K562 (cell line): ENCODE measurements at regions not wholly inside any gene's neighbourhood (a gene's known extent, or its start where the extent isn't known, plus 50 kb on each side); places are given as distances from the start of the nearest gene placed in this dataset.

Source experiments
- ASH1L ChIP-seq: fragments of 450-650 bp; IDR thresholded peaks from 2 replicates; pipeline ENCODE4 v1.6.1; 2018; ENCODE audit warnings: borderline replicate concordance, mild to moderate bottlenecking, low read depth; ENCODE audit not compliant: partially characterized antibody
- CLOCK ChIP-seq: fragments of 250-450 bp; sonication (Bioruptor Pico); IDR thresholded peaks from 2 replicates; pipeline ENCODE4 v1.4.0; 2020; ENCODE audit warnings: mild to moderate bottlenecking, moderate library complexity, borderline replicate concordance
- DNMT1 ChIP-seq: fragments of 450-650 bp; IDR thresholded peaks from 2 replicates; pipeline ENCODE4 v1.6.1; 2016; ENCODE audit warnings: antibody characterized with exemption, mild to moderate bottlenecking
- HBP1 ChIP-seq: fragments of 450-650 bp; formaldehyde crosslinking; IDR thresholded peaks from 2 replicates; pipeline ENCODE4 v1.4.0; 2022; ENCODE audit warnings: missing genetic modification characterization
- HLTF ChIP-seq: fragments of 450-650 bp; IDR thresholded peaks from 2 replicates; pipeline ENCODE4 v1.6.1; 2016
- MYBL2 ChIP-seq, 2 experiments: fragments of 450-650 bp in 1 of 2; sonication (generic) in 1 of 2; formaldehyde crosslinking in 1 of 2; IDR thresholded peaks; 2 replicates each; pipeline versions ENCODE4 v1.6.1 to v1.8.1; 2017 to 2022; ENCODE audit warnings: borderline replicate concordance in 1 of 2, inconsistent platforms in 1 of 2, low read depth in 1 of 2, mild to moderate bottlenecking in 1 of 2, missing genetic modification reagents in 1 of 2, moderate library complexity in 1 of 2
- PHF21A ChIP-seq: fragments of 450-650 bp; IDR thresholded peaks from 2 replicates; pipeline ENCODE4 v1.6.1; 2017; ENCODE audit warnings: low read depth, borderline replicate concordance
- PML ChIP-seq: IDR thresholded peaks from 2 replicates; pipeline ENCODE4 v1.6.1; 2012; ENCODE audit warnings: low read length, inconsistent platforms
- POLR3G ChIP-seq: IDR thresholded peaks from 2 replicates; pipeline ENCODE4 v1.6.1; 2011; ENCODE audit not compliant: insufficient read length, insufficient replicate concordance; ENCODE audit errors: extremely low read depth
- RERE ChIP-seq: sonication (generic); formaldehyde crosslinking; IDR thresholded peaks from 2 replicates; pipeline ENCODE4 v1.8.0; 2023; ENCODE audit warnings: missing genetic modification reagents, mild to moderate bottlenecking, borderline replicate concordance
- SMARCB1 ChIP-seq: IDR thresholded peaks from 2 replicates; pipeline ENCODE4 v1.6.1; 2011; ENCODE audit warnings: improper control_type of control experiment, low read depth; ENCODE audit not compliant: insufficient read length
- SRSF7 ChIP-seq: fragments of 200-400 bp; formaldehyde crosslinking; optimal IDR thresholded peaks from 2 replicates; pipeline ENCODE3; 2017; ENCODE audit warnings: mild to moderate bottlenecking, low read depth, low read length
- TAF9B ChIP-seq: fragments of 450-650 bp; IDR thresholded peaks from 2 replicates; pipeline ENCODE4 v1.6.1; 2018; ENCODE audit warnings: mild to moderate bottlenecking; ENCODE audit not compliant: partially characterized antibody
- TGIF2 ChIP-seq: sonication (generic); formaldehyde crosslinking; IDR thresholded peaks from 2 replicates; pipeline ENCODE4 v1.8.1; 2022; ENCODE audit warnings: mild to moderate bottlenecking, missing genetic modification reagents, moderate library complexity
- THRAP3 ChIP-seq: fragments of 450-650 bp; IDR thresholded peaks from 2 replicates; pipeline ENCODE4 v1.6.1; 2016; ENCODE audit warnings: mild to moderate bottlenecking, inconsistent platforms, borderline replicate concordance
- XRCC4 ChIP-seq: IDR thresholded peaks from one replicate; pipeline ENCODE4 v1.6.1; 2011; ENCODE audit not compliant: insufficient read depth, insufficient read length; ENCODE audit errors: extremely low read depth
- ZNF282 ChIP-seq: sonication (generic); formaldehyde crosslinking; IDR thresholded peaks from 2 replicates; pipeline ENCODE4 v1.8.1; 2023; ENCODE audit warnings: missing genetic modification reagents

GRCh38 chr1:181173761-181174447 lies 85.4 kb downstream of the IER5 start (continued):
- TF ChIP-seq XRCC4: no peak
- TF ChIP-seq PHF21A: no peak
- no peak for TF ChIP-seq TAF9B
- TF ChIP-seq MYBL2 (IDR thresholded peaks at IDR 0.05; ENCODE audit: low read depth): no peak
- TF ChIP-seq MYBL2 (CRISPR knock-in tag; IDR thresholded peaks at IDR 0.05; ENCODE audit: borderline replicate concordance): no peak
- peak; percentile 96 for TF ChIP-seq CLOCK (CRISPR knock-in tag)
- TF ChIP-seq PML: no peak
- TF ChIP-seq POLR3G: no peak
- TF ChIP-seq SRSF7: no peak
- TF ChIP-seq HBP1 (CRISPR knock-in tag): peak; percentile 99
- no peak for TF ChIP-seq ZNF282 (CRISPR knock-in tag)
- no peak for TF ChIP-seq RERE (CRISPR knock-in tag)
- no peak for TF ChIP-seq TGIF2 (CRISPR knock-in tag)
- no peak for TF ChIP-seq HLTF
- no peak for TF ChIP-seq ASH1L
- TF ChIP-seq THRAP3: no peak
- TF ChIP-seq DNMT1: no peak
- no peak for TF ChIP-seq SMARCB1
